HG03025 (cell line): ENCODE measurements at regions not wholly inside any gene's neighbourhood (a gene's known extent, or its start where the extent isn't known, plus 50 kb on each side); places are given as distances from the start of the nearest gene placed in this dataset.

Experiments
- ATAC-seq: cut with Tn5 transposase; IDR thresholded peaks from one replicate; pipeline ENCODE4 v1.9.1; 2021; ENCODE audit warnings: mild to moderate bottlenecking, moderate library complexity; ENCODE audit not compliant: unreplicated experiment, low FRiP score

- no peak for ATAC-seq
Observed at GRCh38 chr18:56245866-56246580, 392.4 kb downstream of the TXNL1 start.

GRCh38 chr18:56240405-56240804 lies 398.0 kb downstream of the TXNL1 start:
- no peak for ATAC-seq

GRCh38 chr18:56238576-56238975 lies 399.8 kb downstream of the TXNL1 start:
- no peak for ATAC-seq

- ATAC-seq = peak; percentile 96
Observed at GRCh38 chr18:56235481-56236013, 402.8 kb downstream of the TXNL1 start.

GRCh38 chr18:56235071-56235470 lies 403.3 kb downstream of the TXNL1 start:
- ATAC-seq = peak; percentile 49

GRCh38 chr18:56233595-56233994 lies 404.8 kb downstream of the TXNL1 start:
- no peak for ATAC-seq

GRCh38 chr18:56226025-56226424 lies 412.4 kb downstream of the TXNL1 start:
- ATAC-seq = no peak

- no peak for ATAC-seq
Observed at GRCh38 chr18:56224669-56225561, 413.5 kb downstream of the TXNL1 start.

GRCh38 chr18:56221195-56222065 lies 417.0 kb downstream of the TXNL1 start:
- no peak for ATAC-seq

- ATAC-seq = no peak
Observed at GRCh38 chr18:56217406-56217805, 421.0 kb downstream of the TXNL1 start.

- ATAC-seq = no peak
Observed at GRCh38 chr18:56214706-56215105, 423.7 kb downstream of the TXNL1 start.

- ATAC-seq = no peak
Observed at GRCh38 chr18:56210520-56210919, 427.9 kb downstream of the TXNL1 start.

GRCh38 chr18:56207989-56208388 lies 430.4 kb downstream of the TXNL1 start:
- no peak for ATAC-seq

GRCh38 chr18:56204052-56204451 lies 434.3 kb downstream of the TXNL1 start:
- no peak for ATAC-seq

GRCh38 chr18:56202678-56203077 lies 435.7 kb downstream of the TXNL1 start:
- ATAC-seq = no peak

GRCh38 chr18:56200381-56200911 lies 437.9 kb downstream of the TXNL1 start:
- no peak for ATAC-seq

- no peak for ATAC-seq
Observed at GRCh38 chr18:56199580-56200330, 438.6 kb downstream of the TXNL1 start.

- peak; percentile 65 for ATAC-seq
Observed at GRCh38 chr18:56197241-56197859, 441.0 kb downstream of the TXNL1 start.
